GM12872 (cell line): ENCODE measurements at regions not wholly inside any gene's neighbourhood (a gene's known extent, or its start where the extent isn't known, plus 50 kb on each side); places are given as distances from the start of the nearest gene placed in this dataset.

Experiments used
- TF ChIP-seq, protein P1 (sequence below): IDR thresholded peaks from 3 replicates; pipeline ENCODE4 v1.5.1; 2011; ENCODE audit warnings: low read depth, mild to moderate bottlenecking, low read length, moderate library complexity; ENCODE audit not compliant: insufficient read depth

DNA sequence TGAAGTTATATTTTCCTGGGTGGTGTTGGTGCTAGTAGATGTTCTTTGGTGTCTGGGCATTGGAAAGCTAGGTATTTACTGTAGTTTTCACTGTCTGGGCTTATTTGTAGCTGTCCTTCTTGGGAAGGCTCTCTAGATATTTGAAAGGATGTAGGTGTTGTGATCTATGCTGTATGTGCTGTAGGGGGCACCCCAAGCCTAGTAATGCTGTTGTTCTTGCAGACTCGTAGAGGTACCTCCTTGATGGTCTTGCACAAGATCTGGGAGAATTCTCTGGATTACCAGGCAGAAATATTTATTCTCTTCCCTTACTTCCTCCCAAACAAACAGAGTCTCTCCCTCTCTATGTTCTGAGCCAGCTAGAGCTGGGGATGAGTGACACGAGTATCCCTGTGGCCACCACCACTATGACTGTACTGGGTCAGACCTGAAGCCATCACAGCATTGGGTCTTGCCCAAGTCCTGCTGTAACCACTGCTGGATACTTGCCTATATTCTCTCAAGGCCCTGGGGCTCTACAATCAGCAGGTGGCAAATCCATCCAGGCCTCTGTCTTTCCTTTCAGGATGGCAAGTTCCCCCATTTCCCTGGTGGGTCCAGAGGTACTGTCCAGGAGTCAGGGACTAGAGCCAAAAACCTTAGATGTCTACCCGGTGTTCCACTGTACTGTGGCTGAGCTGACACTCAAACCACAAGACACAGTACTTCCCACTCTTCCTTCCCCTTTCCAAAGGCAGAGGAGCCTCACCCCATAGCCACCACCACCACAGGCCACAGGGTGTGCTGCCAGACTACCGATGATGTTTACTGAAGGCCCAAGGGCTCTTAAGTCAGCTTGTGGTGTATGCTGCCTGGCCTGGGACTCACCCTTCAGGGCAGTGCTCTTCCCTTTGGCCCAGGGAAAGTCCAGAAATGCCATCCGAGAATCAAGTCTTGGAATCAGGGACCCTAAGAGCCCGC, 195.2 kb upstream of the DPPA4 start:
- TF ChIP-seq, protein P1, sequence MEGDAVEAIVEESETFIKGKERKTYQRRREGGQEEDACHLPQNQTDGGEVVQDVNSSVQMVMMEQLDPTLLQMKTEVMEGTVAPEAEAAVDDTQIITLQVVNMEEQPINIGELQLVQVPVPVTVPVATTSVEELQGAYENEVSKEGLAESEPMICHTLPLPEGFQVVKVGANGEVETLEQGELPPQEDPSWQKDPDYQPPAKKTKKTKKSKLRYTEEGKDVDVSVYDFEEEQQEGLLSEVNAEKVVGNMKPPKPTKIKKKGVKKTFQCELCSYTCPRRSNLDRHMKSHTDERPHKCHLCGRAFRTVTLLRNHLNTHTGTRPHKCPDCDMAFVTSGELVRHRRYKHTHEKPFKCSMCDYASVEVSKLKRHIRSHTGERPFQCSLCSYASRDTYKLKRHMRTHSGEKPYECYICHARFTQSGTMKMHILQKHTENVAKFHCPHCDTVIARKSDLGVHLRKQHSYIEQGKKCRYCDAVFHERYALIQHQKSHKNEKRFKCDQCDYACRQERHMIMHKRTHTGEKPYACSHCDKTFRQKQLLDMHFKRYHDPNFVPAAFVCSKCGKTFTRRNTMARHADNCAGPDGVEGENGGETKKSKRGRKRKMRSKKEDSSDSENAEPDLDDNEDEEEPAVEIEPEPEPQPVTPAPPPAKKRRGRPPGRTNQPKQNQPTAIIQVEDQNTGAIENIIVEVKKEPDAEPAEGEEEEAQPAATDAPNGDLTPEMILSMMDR: no peak; the same call in 2 of the 3 replicates

DNA sequence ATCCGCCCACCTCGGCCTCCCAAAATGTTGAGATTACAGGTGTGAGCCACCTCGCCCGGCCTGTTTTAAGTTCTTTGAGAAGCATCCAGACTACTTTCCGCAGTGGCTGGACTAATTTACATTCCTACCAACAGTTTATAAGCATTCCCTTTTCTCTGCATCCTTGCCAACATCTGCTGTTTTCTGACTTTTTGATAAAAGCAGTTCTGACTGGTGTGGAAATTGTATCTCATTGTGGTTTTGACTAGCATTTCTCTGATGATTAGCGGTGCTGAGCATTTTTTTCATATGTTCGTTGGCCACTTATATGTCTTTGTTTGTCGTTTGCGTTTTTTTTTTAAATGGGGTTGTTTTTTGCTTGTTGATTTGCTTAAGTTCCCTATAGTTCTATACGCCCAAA, 208.4 kb upstream of the DPPA4 start:
- TF ChIP-seq, protein P1: no peak

DNA sequence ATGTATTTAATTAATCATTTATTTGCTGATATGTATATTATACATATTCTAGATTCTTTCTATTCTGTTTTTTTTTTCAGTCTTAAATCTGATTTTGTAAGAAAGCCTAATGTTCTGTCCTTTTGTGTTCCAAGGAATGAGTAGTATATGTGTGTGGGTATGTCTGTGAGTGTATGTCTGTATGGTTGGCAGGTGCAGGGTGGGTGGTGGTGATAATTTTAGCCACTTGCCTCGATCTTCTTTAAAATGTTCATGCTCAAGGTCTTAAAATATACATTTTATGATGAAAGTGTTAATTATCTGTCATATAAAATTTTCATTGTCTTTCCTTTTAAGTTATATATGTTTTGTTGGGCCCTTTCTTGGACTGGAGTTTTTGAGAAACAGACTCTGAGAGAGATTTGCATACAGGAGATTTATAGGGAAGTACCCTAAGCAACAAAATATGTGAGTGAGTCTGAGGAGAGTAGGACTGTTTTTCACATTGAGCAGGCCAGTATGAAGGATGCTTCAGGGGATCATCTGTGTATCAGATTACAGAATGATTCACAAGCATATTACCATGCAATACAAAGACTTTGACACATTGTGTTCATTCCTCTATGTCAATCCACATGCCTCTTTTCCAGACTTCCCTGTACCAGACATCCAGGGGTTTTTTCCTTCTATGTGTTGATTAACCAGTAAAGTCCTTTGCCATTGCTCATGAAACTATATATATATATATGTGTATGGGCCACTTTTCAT, 211.0 kb upstream of the DPPA4 start:
- TF ChIP-seq, protein P1: no peak

DNA sequence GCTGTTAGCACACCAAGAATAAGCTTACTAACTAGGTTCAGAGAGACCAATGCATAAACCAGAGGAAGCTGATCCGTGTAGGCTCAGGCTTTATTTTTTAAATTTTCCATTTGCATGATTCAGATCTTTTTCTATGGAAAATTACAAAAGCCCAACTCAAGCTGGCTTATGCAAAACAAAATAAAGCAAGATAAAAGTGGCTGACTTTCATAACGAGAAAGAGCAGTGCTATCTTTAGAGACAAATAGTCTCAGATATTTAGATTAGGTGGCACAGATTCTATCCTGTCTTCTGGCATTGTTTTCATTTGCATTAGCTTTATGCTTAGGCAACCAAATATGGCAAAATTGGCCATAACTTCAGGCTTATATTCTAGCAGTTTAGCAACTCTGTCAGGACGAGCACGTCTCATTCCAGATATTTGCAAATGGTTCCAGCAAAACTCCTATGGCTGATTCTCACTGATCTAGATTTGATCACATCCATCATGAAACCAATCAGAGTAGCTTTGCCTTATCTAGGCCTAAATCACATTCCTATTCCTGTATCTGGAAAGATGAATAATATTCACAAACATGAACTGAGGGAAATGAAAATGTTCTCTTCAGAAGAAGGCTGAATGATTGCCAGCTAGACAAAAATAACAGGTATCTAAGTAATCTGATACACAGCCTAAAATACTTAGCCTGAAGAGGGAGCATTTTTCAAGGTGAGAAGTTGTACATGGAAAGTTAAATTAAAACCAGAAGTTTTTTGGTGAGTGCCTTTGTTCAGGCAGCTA, 216.4 kb upstream of the DPPA4 start:
- TF ChIP-seq, protein P1: no peak

DNA sequence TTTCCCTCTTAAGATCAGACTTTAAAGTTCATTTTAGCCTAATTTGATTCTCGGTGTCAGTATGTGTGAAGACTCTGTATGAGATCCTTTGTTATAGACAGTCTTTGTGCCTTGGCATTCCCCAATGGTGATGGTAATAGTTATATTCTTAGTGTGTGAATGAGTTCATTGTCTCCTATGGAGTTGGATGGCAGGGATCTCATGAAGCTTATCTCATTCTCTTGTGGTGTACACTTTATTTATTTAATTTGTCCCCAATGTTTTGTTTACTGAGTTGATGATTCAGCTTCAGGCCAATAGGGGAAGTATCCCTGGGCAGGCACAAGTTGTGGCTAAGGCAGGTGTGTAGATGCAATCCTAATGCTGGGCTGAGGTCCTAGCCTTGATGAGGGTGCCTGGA, 222.0 kb upstream of the DPPA4 start:
- TF ChIP-seq, protein P1: no peak

DNA sequence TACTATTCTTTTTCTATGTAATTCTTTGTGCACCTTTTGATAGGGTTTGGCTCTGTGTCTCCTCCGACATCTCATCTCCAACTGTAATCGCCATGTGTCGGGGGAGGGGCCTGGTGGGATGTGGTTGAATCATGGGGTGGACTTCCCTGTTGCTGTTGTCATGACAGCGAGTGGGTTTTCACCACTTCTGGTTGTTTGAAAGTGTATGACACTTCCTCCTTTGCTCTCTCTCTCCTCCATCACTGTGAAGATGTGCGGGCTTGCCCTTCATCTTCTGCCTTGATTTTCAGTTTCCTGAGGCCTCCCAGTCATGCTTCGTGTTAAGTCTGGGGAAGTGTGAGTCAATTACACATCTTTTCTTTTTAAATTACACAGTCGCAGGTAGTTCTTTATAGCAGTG, 225.8 kb upstream of the DPPA4 start:
- TF ChIP-seq, protein P1: no peak

DNA sequence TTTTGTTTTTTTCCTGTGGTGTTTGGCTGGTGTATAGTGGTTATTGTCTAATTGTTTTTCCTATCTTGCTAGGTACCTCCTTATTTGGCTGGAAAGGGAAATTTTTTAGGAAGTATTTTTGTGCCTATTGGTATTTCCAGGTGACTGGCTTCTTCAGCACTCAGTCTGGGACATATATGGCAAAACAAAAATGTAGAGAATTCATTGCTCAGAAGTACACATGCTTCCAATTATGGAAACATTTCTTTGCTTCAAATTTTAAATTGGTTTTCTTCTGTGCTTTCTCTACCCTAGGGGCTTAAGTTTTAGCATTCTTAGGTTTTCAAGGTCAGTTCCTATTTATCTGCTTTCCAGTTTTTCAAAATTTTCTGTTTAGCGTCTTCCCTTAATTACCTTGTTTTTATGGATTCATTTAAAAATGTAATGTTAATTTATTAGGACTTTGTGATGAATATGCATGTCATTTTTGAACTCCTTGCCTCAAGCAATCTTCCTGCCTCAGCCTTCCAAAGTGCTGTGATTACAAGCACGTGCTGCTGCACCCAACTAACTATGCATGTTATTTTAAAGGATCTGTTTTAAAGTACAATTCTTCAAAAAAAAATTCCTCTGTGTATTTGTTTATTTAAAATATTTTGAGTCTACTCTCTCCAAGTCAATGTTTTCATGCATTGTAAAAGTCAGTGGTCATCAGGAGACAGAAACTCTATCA, 231.9 kb upstream of the DPPA4 start:
- TF ChIP-seq, protein P1: no peak
